H9 (cell line): ENCODE measurements at regions not wholly inside any gene's neighbourhood (a gene's known extent, or its start where the extent isn't known, plus 50 kb on each side); places are given as distances from the start of the nearest gene placed in this dataset.

ENCODE experiments used
- DNase-seq: peaks from one replicate; pipeline ENCODE4 v3.0.0-alpha.2; 2017
- H2AFZ ChIP-seq: one replicate; pipeline ENCODE4 v1.6.1; 2013; ENCODE audit warnings: mild to moderate bottlenecking, low read length, control low read depth, moderate library complexity
- H2AK5ac ChIP-seq: 2 replicates; pipeline ENCODE4 v1.6.1; 2013; ENCODE audit warnings: low read length, control low read depth, mixed read lengths; ENCODE audit not compliant: insufficient read length
- H2BK120ac ChIP-seq: one replicate; pipeline ENCODE4 v1.6.1; 2013; ENCODE audit warnings: low read depth, mild to moderate bottlenecking, low read length, control low read depth, inconsistent platforms; ENCODE audit not compliant: poor library complexity, severe bottlenecking
- H2BK12ac ChIP-seq: 2 replicates; pipeline ENCODE4 v1.6.1; 2013; ENCODE audit warnings: low read length, control low read depth, mixed read lengths, low read depth; ENCODE audit not compliant: insufficient read length
- H2BK15ac ChIP-seq: 2 replicates; pipeline ENCODE4 v1.6.1; 2013; ENCODE audit warnings: low read depth, low read length, control low read depth
- H2BK20ac ChIP-seq: one replicate; pipeline ENCODE4 v1.6.1; 2013; ENCODE audit warnings: low read depth, mild to moderate bottlenecking, low read length, control low read depth, inconsistent platforms; ENCODE audit not compliant: poor library complexity, severe bottlenecking
- H2BK5ac ChIP-seq: 2 replicates; pipeline ENCODE4 v1.6.1; 2013; ENCODE audit warnings: low read length, control low read depth, mixed read lengths; ENCODE audit not compliant: insufficient read length
- H3K14ac ChIP-seq: 2 replicates; pipeline ENCODE4 v1.6.1; 2013; ENCODE audit warnings: low read length, control low read depth; ENCODE audit not compliant: insufficient read depth
- H3K18ac ChIP-seq: 2 replicates; pipeline ENCODE4 v1.6.1; 2013; ENCODE audit warnings: low read depth, mild to moderate bottlenecking, mixed read lengths, low read length, control low read depth; ENCODE audit not compliant: insufficient read length
- H3K23ac ChIP-seq: 2 replicates; pipeline ENCODE4 v1.6.1; 2013; ENCODE audit warnings: low read length, control low read depth, mixed read lengths, low read depth; ENCODE audit not compliant: insufficient read length
- H3K23me2 ChIP-seq: 2 replicates; pipeline ENCODE4 v1.6.1; 2013; ENCODE audit warnings: low read depth, mild to moderate bottlenecking, mixed read lengths, low read length, control low read depth; ENCODE audit not compliant: insufficient read length, poor library complexity, severe bottlenecking
- H3K27ac ChIP-seq: 2 replicates; pipeline ENCODE4 v1.5.1; 2013; ENCODE audit warnings: low read length, control low read depth, mixed read lengths, low read depth; ENCODE audit not compliant: insufficient read length
- H3K27me3 ChIP-seq: 2 replicates; pipeline ENCODE4 v1.6.1; 2013; ENCODE audit warnings: low read length, control low read depth, inconsistent platforms; ENCODE audit not compliant: insufficient read depth
- H3K4ac ChIP-seq: 2 replicates; pipeline ENCODE4 v1.6.1; 2013; ENCODE audit warnings: low read depth, mild to moderate bottlenecking, control low read depth, inconsistent platforms, low read length, moderate library complexity
- H3K4me1 ChIP-seq: 2 replicates; pipeline ENCODE4 v1.6.1; 2013; ENCODE audit warnings: low read length, control low read depth, inconsistent platforms; ENCODE audit not compliant: insufficient read depth
- H3K4me2 ChIP-seq: 2 replicates; pipeline ENCODE4 v1.6.1; 2013; ENCODE audit warnings: low read length, control low read depth, mixed read lengths; ENCODE audit not compliant: insufficient read length, insufficient read depth
- H3K56ac ChIP-seq: 2 replicates; pipeline ENCODE4 v1.6.1; 2013; ENCODE audit warnings: low read depth, mild to moderate bottlenecking, mixed read lengths, low read length, control low read depth; ENCODE audit not compliant: insufficient read length
- H3K79me1 ChIP-seq: 2 replicates; pipeline ENCODE4 v1.6.1; 2013; ENCODE audit warnings: low read depth, mild to moderate bottlenecking, moderate library complexity, low read length, control low read depth, inconsistent platforms; ENCODE audit not compliant: insufficient read depth, poor library complexity, severe bottlenecking
- H3K79me2 ChIP-seq: 2 replicates; pipeline ENCODE4 v1.6.1; 2013; ENCODE audit warnings: low read length, control low read depth, inconsistent platforms; ENCODE audit not compliant: insufficient read depth
- H3K9ac ChIP-seq: 2 replicates; pipeline ENCODE4 v1.6.1; 2013; ENCODE audit warnings: low read length, control low read depth, mixed read lengths; ENCODE audit not compliant: insufficient read length; ENCODE audit errors: extremely low read depth
- H3K9me3 ChIP-seq: one replicate; pipeline ENCODE4 v1.6.1; 2013; ENCODE audit warnings: low read depth, low read length, inconsistent platforms; ENCODE audit not compliant: control insufficient read depth
- H3T11ph ChIP-seq: one replicate; pipeline ENCODE4 v1.6.1; 2013; ENCODE audit warnings: mild to moderate bottlenecking, low read length, control low read depth, inconsistent platforms
- H4K20me1 ChIP-seq: one replicate; pipeline ENCODE4 v1.6.1; 2013; ENCODE audit not compliant: control insufficient read depth, insufficient read length, insufficient read depth
- H4K5ac ChIP-seq: 2 replicates; pipeline ENCODE4 v1.6.1; 2013; ENCODE audit warnings: low read depth, mild to moderate bottlenecking, mixed read lengths, low read length, control low read depth; ENCODE audit not compliant: insufficient read length
- H4K8ac ChIP-seq: replicated peaks from 2 replicates; pipeline ENCODE4 v1.6.1; 2013; ENCODE audit warnings: low read length, control low read depth, mixed read lengths, low read depth; ENCODE audit not compliant: insufficient read length
- H4K91ac ChIP-seq: 2 replicates; pipeline ENCODE4 v1.6.1; 2013; ENCODE audit warnings: low read depth, mild to moderate bottlenecking, moderate library complexity, mixed read lengths, low read length, control low read depth; ENCODE audit not compliant: insufficient read length
- H3K27ac Mint-ChIP-seq, 3 experiments: 2 replicates in 2 of 3; 3 replicates in 1 of 3; pipeline ENCODE4 v1.8.0; 2020 to 2021; ENCODE audit warnings: mixed read lengths in 3 of 3, mild to moderate bottlenecking in 1 of 3, moderate library complexity in 1 of 3
- H3K27me3 Mint-ChIP-seq: 2 replicates; pipeline ENCODE4 v1.8.0; 2021; ENCODE audit warnings: low read depth, mild to moderate bottlenecking, moderate library complexity, mixed read lengths
- H3K36me3 Mint-ChIP-seq, 3 experiments: 2 replicates in 2 of 3; 3 replicates in 1 of 3; pipeline ENCODE4 v1.8.0; 2020 to 2021; ENCODE audit warnings: low read depth in 3 of 3, mixed read lengths in 3 of 3; ENCODE audit not compliant: insufficient read depth in 1 of 3
- H3K4me1 Mint-ChIP-seq, 2 experiments: 2 replicates each; pipeline ENCODE4 v1.8.0; 2020; ENCODE audit warnings: mixed read lengths in 2 of 2
- H3K4me3 Mint-ChIP-seq, 2 experiments: 2 replicates in 1 of 2; 3 replicates in 1 of 2; pipeline ENCODE4 v1.8.0; 2020 to 2021; ENCODE audit warnings: mild to moderate bottlenecking in 2 of 2, mixed read lengths in 2 of 2, moderate library complexity in 1 of 2
- H3K9me3 Mint-ChIP-seq, 2 experiments: 2 replicates in 1 of 2; 3 replicates in 1 of 2; pipeline ENCODE4 v1.8.0; 2020; ENCODE audit warnings: mild to moderate bottlenecking in 2 of 2, mixed read lengths in 2 of 2, moderate library complexity in 1 of 2
- WGBS: extraction: QIAGEN DNeasy Blood & Tissue Kit; methylation state at CpG from one replicate; pipeline ENCODE4 v1.1.7; 2013; ENCODE audit warnings: missing lambda C conversion rate, low lambda C conversion rate, mixed read lengths; ENCODE audit not compliant: insufficient read length; ENCODE audit errors: extremely low coverage; 5-methylcytosine and 5-hydroxymethylcytosine counted together
- TF ChIP-seq, protein P1 (sequence below): fragments of 200-600 bp; sonication (generic); conservative IDR thresholded peaks from 3 replicates; pipeline ENCODE4 v1.8.0; 2021; ENCODE audit warnings: antibody characterized with exemption, mild to moderate bottlenecking

DNA sequence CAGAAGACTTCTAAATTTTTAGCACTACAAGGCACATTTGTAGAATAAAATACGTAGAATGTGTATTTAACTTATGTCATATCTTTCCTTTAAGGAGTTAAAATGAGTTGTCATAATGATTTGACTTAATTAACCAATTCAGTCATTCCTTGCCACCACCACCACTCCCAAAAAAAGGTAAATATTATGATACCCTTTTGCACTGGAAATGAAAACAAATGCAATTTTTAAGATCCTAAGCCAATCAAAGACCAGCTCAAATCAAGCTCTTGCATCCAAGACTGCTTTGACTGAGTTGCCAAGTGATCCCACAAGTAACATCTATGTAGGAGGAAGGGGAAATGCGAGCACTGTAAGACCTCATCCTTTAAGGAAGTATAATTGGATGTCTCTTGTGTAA is 426.6 kb upstream of the ATP11B start:
- no peaks in the 10 kb centered on the region for H4K20me1 ChIP-seq
- H3K4me1 ChIP-seq: no peaks in the 10 kb centered on the region; the same call in 1 of the 2 replicates
- no peak overlapping the region for H3K4me3 Mint-ChIP-seq
- H3K4ac ChIP-seq: no peak overlapping the region
- WGBS: no CpG with 5 or more reads among the region's 2 CpGs
- TF ChIP-seq, protein P1, sequence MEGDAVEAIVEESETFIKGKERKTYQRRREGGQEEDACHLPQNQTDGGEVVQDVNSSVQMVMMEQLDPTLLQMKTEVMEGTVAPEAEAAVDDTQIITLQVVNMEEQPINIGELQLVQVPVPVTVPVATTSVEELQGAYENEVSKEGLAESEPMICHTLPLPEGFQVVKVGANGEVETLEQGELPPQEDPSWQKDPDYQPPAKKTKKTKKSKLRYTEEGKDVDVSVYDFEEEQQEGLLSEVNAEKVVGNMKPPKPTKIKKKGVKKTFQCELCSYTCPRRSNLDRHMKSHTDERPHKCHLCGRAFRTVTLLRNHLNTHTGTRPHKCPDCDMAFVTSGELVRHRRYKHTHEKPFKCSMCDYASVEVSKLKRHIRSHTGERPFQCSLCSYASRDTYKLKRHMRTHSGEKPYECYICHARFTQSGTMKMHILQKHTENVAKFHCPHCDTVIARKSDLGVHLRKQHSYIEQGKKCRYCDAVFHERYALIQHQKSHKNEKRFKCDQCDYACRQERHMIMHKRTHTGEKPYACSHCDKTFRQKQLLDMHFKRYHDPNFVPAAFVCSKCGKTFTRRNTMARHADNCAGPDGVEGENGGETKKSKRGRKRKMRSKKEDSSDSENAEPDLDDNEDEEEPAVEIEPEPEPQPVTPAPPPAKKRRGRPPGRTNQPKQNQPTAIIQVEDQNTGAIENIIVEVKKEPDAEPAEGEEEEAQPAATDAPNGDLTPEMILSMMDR: no peak
- no peak overlapping the region for H2AFZ ChIP-seq
- H3K36me3 Mint-ChIP-seq: no peaks in the 10 kb centered on the region
- H4K91ac ChIP-seq: no peak overlapping the region
- H3T11ph ChIP-seq: no peak overlapping the region
- H3K27me3 Mint-ChIP-seq: no peaks in the 10 kb centered on the region
- H2BK15ac ChIP-seq: no peak overlapping the region
- H2BK20ac ChIP-seq: no peak overlapping the region
- no peak overlapping the region for H2BK5ac ChIP-seq
- no peak for DNase-seq
- H3K79me2 ChIP-seq: no peaks in the 10 kb centered on the region
- no peak overlapping the region for H4K5ac ChIP-seq
- no peaks in the 10 kb centered on the region for H3K23me2 ChIP-seq
- H3K56ac ChIP-seq: no peak overlapping the region
- H2BK12ac ChIP-seq: no peak overlapping the region
- no peaks in the 10 kb centered on the region for H3K27me3 ChIP-seq
- no peak overlapping the region for H3K9ac ChIP-seq
- no peak overlapping the region for H3K23ac ChIP-seq
- H2BK120ac ChIP-seq: no peak overlapping the region
- H3K79me1 ChIP-seq: no peaks in the 10 kb centered on the region
- no peak overlapping the region for H3K27ac ChIP-seq
- no peaks in the 10 kb centered on the region for H3K9me3 Mint-ChIP-seq
- no peak overlapping the region for H4K8ac ChIP-seq
- H3K4me1 Mint-ChIP-seq: peaks cover 3 to 7% of the 10 kb centered on the region in 2 experiments; a peak in 3 of 4 replicates
- no peak overlapping the region for H3K18ac ChIP-seq
- H2AK5ac ChIP-seq: no peak overlapping the region
- no peak overlapping the region for H3K14ac ChIP-seq
- no peaks in the 10 kb centered on the region for H3K9me3 ChIP-seq
- no peak overlapping the region for H3K27ac Mint-ChIP-seq
- no peak overlapping the region for H3K4me2 ChIP-seq
